SKM-1 treated with dmso at 0.1 percent for 144 hours (cell line): ENCODE measurements at regions not wholly inside any gene's neighbourhood (a gene's known extent, or its start where the extent isn't known, plus 50 kb on each side); places are given as distances from the start of the nearest gene placed in this dataset.

Experiments
- DNase-seq: peaks from one replicate; lab custom pipeline; 2025; ENCODE audit not compliant: unreplicated experiment; lab: John Stamatoyannopoulos, UW

DNA sequence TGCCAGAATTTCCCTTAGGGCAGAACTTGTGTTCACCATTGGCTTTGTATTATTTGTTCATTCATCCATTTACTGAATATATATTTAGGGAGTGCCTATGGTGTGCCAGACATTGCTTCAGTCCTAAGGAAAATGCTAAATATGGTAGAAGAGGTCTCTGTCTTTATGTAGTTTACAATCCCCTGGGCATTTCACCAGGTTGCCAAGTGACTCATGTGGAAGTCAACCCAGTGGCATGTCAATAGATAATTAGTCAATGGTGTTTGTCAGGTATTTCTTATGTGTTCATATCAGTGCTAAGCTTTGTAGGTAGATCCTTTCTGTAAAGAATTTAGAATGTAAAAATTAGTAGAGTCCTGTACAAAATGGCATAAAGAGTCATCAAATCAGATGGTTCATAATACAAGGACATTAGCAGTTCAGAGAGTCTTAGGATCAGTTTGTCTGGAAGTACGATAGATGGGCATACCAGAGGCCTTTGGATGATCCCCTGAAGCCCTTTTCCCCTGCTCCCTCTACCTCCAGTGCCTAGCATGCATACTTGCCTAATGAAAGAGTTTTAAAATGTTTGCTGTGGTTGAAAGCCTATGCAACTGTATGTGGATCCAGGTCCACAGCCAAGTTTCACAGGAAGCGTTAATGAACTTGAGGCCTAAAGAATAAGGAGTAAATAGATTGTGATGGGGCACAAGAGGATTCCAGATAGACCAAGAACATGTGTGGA is 58.5 kb upstream of the SESN3 start:
- DNase-seq: no peak

DNA sequence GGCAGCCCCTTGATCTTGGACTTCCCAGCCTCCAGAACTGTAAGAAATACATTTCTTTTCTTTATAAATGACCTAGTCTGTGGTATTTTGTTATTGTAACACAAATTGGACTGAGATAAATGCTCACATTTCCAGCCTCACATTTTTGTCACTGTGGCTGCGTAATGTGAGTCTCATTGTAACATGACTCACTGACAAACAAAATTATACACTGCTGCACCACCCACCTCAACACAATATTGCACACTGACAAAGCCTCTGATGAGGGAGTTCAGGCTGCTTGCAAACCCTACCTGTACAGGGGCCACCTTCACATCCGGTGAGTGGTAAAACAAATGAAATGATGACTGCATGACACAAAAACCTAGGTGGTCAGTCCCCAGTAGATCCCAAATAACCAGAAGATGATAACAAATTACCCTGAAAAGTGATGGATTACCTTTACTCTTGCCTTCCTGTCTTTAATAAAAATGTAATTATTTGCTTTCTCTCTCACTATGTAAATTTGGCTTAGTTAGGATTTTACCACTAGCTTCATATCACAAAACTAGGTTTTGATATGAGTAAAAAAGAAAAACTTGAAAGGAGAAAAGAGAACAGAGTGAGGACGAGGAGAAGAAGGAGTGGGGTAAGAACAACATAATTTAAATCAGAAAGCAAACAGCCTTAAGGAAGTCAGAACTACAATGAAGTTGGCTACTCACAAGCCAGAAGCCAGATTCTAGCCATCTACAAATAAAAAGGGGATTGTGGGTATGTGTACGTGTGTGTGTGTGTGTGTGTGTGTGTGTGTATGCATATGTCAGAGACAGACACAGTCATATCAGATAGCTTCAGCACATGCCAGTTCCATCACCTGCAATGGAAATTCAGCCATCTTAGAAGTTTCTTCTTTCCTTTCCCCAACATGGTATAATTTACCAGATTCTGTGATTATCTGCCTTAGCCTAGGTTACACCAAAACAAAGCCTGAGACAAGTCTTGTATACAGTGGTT is 53.4 kb upstream of the SESN3 start:
- no peak for DNase-seq

DNA sequence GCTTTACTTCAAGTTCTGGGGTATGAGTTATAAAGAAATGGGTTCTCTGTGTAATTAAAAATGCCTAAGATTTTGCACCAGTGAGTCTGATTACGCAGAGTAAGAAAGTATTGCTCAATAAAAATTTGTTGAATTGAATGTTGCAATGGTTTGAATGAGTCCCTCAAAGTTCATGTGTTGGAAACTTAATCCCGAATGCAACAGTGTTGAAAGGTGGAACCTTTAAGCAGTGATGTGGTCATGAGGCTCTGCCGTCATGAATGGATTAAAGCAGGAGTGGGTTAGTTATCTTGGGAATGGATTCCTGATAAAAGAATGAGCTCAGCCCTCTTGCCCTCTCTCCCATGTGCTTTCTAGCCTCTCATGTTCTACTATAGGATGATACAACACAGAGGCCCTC is 52.6 kb upstream of the SESN3 start:
- DNase-seq: no peak

DNA sequence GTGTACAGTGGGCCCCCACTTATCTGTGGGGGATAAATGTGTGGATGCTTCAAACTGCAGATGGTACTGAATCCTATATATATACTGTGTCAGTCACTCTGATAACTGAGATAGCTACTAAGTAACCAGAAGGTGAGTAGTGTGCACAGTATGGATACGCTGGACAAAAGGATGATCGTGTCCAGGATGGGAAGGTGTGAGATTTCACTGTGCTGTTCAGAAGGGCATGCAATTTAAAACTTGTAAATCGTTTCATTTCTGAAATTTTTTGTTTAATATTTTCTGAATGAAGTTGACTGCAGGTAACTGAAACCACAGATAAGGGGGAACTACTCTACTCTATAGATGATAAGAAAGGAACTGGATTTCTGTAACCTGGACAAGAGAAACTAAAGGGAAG is 52.1 kb upstream of the SESN3 start:
- no peak for DNase-seq

DNA sequence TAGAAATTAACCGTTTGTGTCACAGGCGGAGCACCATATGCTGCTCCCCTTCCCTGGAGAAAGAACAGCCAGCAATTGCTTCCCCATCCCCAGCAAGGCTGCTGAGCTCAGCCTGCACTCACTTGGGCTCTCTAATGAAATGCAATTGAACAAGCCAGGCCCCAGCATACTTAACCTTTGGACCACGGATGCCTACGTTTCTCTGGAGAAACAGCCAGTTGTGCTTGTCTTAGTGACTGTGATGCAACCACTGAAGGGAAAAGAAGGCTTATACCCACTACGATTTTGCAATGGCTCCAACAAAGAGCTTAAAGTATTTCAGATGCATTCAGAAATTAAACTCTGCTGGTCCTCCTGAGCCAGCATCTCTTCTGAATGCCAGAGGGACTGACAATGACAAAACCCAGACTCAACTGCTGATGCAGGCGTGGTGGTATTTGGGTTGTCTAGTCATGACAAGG is 51.3 kb upstream of the SESN3 start:
- peak; percentile 69 for DNase-seq
